DMS153 (cell line): ENCODE measurements at regions not wholly inside any gene's neighbourhood (a gene's known extent, or its start where the extent isn't known, plus 50 kb on each side); places are given as distances from the start of the nearest gene placed in this dataset.
A peak's percentile ranks its signal among the peaks of the same experiment; 100 is the strongest.

Source experiments
- DNase-seq: peaks from one replicate; lab custom pipeline; 2025; lab: John Stamatoyannopoulos, UW

DNA sequence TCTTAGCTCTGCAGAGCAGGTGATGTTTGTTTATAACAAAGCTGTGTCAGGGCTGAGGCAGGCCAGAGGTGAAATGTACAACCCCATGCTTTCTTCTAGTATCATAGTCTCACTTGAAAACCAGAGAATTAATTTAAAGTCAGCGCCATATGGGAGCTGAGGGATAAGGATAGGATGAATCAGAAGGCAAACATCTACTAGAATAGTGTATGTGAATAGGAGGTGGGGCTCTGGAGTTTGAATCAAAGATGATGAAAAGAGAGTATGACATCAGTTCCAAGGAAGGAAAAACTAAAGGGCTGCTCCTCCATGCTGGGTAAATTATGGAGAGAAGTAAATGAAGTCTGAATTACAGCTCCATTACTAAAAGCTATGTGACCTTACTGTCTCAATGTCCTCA, 441.5 kb downstream of the RASEF start:
- DNase-seq = peak; percentile 90

DNA sequence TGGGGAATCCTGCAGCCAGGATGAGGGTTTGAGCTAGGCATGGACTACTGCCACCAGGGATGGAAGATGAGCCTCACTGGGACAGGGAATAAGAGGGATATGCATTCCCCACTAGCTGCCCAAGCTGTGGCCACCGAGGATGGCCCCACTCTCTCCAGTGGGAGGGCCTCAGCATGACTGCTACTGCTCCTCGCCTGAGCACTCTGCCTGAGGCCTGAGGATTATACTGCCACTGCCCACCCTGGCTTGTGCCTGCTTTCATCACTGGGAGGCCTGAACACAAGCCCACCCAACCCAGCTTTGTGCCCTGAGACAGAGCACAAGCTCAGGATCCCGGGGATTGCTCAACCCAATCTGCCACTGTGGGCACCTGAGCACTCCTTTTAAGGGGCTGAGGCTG, 425.6 kb downstream of the RASEF start:
- DNase-seq = no peak

DNA sequence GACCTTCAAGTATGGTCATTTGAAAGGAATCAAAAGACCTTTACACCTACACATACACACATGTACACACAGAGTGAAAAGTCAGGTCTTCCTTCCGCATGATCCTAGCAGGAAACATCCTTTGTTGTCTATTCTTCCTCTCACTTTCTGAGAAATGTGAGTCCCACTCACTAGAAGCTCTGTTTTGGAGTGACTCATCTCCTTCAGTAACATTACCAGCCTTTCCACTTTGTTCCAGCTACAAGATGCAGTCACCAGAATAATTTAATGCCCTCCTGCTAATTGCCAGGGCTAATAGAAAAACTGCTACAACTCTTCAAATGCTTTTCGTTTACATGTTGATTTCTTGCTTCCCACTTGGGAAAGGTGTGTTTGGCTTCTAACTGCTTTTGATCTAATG, 417.3 kb downstream of the RASEF start:
- DNase-seq = no peak

- no peak for DNase-seq
Observed at GRCh38 chr9:82650368-82650767, 412.6 kb downstream of the RASEF start.

GRCh38 chr9:82651474-82651873, 411.5 kb downstream of the RASEF start:
- no peak for DNase-seq

DNA sequence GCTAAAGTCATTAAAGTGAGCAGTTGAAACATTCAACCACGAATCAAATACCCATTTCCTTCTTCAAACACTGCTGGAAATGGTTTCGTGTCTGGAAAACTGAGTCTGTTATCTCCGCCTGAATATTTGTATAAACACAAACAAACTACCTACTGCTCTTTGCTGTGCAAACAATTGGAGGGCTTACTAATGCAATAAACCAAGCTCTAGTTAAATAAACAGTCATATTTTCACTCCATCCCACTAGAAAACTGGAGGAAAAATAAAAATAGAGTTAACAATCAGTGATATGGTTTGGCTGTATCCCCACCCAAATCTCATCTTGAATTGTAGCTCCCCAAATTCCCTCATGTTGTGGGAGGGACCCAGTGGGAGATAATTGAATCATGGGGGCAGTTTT, 397.6 kb downstream of the RASEF start:
- no peak for DNase-seq

- no peak for DNase-seq
Observed at GRCh38 chr9:82668689-82669199, 394.2 kb downstream of the RASEF start.

GRCh38 chr9:82670000-82670399, 392.9 kb downstream of the RASEF start:
- DNase-seq = no peak

GRCh38 chr9:82670726-82671125, 392.2 kb downstream of the RASEF start:
- DNase-seq = no peak

DNA sequence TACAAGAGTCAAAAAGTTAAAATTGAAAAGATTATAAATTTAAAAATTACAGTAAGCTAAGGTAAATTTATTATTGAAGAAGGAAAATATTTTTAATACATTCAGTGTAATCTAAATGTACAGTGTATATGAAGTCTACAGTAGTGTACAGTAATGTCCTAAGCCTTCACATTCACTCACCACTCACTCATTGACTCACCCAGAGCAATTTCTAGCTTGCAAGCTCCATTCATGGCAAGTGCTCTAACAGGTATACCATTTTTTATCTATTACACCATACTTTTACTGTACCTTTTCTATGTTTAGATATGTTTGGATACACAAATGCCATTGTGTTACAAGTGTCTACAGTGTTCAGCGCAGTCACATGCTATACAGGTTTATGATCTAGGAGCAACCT, 389.7 kb downstream of the RASEF start:
- no peak for DNase-seq

DNA sequence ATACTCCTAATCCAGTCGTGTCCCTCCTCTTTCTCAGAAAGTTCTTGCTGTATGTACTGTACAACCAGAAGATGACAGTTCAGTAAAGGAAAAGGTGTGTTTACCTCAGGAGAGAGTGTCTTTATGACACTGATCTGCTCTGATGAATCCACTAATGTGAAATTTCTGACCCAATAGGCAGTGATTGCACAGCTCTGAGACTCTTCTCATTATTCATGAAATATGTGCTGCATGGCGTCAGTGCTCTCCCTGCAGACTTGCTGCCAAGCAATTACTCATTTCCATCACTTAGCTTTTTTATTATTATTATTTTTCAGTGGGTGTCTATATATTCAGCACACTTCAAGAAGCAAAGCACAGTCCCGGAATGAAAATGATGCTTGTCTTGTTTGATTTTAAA, 389.0 kb downstream of the RASEF start:
- DNase-seq = no peak

- no peak for DNase-seq
Observed at GRCh38 chr9:82675102-82675501, 387.8 kb downstream of the RASEF start.

DNA sequence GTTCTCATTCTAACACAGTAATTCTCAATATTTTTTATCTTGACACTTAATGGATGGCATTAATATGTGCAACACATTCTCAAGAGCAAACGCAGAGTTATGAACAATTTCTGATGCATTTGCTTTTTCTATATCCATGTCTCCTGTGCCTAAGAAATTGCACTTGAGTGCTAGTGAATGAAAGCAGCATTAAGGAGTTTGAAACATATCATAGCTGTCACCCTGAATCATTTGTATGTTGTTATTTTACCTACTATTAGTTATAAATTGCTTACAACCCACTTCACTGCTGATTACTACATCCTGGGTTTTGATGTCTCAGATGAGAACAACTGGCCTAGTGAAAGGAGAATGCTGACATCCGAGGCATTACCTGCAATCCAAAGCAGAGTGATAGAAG, 387.3 kb downstream of the RASEF start:
- no peak for DNase-seq

- no peak for DNase-seq
Observed at GRCh38 chr9:82677086-82677485, 385.9 kb downstream of the RASEF start.

DNA sequence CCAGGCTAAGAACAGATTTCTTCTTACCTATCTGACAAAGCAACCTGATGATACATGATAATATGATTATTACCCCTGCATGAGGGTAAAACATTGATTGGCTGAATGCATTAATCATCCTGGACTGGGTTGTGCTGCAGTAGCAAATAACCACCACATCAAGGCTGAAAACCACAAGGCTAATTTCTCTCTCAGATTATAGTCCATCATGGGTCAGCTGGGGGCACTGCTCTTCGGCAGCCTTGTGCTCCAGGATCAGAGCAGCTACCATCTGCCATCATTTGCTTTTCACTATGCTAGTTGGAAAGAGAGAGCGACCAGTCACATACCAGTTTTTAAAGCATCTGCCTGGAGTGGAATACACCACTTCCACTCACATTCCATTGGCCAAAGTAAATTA, 383.5 kb downstream of the RASEF start:
- no peak for DNase-seq

- peak; percentile 38 for DNase-seq
Observed at GRCh38 chr9:82680179-82680935, 382.6 kb downstream of the RASEF start.

DNA sequence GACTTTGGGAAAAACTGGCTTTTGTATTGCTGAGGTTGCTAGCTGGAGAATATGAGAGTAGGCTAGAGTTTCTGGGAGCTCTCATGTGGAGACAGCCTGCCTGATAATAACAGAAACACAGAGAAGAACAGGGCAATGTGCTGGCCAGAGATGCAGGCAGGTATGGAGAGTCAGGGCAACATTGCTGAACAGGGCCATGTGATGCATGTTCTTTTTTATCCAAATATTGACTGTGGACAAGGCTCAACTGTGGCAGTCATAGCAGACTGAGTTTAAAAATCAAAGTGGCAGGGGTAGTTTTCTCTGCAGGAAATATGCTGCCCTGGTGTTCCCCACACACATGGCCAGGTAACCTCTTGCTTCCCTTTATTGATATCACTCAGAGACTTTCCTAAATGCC, 381.1 kb downstream of the RASEF start:
- DNase-seq = no peak

DNA sequence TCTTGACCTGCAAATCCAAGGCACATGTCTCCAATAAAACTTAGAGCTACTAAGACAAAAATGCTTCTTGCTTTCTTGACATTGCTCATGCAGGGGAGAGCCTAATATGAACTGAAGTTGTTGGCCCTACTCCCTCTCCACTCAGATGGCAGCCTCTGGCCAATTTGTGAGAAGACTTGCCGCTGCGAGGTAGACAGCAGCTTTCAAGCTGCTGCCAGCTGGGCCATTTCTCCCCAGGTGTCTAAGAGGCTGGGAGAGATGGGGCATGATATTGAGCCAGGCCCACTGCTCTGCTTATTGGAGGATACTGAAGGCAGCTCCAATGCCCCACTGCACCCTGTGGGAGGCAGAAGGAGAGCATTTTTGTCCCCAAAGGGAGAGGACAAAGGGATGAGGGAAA, 380.5 kb downstream of the RASEF start:
- no peak for DNase-seq

GRCh38 chr9:82695704-82696103, 367.2 kb downstream of the RASEF start:
- DNase-seq = no peak

- DNase-seq = no peak
Observed at GRCh38 chr9:82706786-82707185, 356.2 kb downstream of the RASEF start.

GRCh38 chr9:82716821-82717220, 346.1 kb downstream of the RASEF start:
- DNase-seq = no peak

DNA sequence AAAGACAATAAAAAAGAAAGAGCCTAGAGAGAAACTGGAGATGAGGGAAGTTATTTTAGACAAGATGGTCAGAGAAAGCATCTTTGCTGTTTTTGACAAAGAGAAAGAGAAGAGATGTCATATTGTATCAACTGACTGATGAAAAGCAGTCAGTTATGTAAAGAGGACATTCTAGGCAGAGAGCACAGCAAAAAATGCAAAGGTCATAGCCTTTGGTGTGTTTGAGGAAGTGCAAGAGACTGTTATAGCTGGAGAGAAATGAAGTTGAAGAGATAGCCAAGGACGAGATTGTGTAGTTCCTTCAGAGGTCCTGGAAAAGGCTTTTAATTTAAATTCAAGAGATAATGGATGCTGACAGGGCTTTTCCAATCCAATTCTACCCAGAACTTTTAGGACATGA, 342.4 kb downstream of the RASEF start:
- no peak for DNase-seq

- no peak for DNase-seq
Observed at GRCh38 chr9:82721593-82721992, 341.3 kb downstream of the RASEF start.

DNA sequence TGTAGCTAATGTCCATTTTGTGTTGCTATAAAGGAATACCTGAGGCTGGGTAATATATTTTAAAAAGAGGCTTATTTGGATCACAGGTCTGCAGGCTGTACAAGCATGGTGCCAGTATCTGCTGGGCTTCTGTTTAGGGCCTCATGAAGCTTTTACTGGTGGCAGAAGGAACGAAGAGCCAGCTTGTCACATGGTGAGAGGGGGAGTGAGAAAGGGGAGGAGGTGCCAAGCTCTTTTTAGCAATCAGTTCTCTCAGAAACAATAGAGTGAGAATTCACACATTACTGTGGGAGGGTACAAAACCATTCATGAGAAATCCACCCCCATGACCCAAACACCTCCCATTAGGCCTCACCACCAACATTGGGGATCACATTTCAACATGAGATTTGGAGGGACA, 340.9 kb downstream of the RASEF start:
- DNase-seq = no peak
